Colonic mucosa (tissue), 4 donors: ENCODE measurements at regions not wholly inside any gene's neighbourhood (a gene's known extent, or its start where the extent isn't known, plus 50 kb on each side); places are given as distances from the start of the nearest gene placed in this dataset.

Source experiments
- DNase-seq: peaks from one replicate; pipeline ENCODE4 v3.0.0-alpha.2; 2020
- H3K27ac ChIP-seq: fragments of 200-600 bp; one replicate; pipeline ENCODE4 v1.8.0; 2021
- H3K27me3 ChIP-seq: fragments of 200-600 bp; one replicate; pipeline ENCODE4 v1.8.0; 2021
- H3K36me3 ChIP-seq: fragments of 200-600 bp; one replicate; pipeline ENCODE4 v1.8.0; 2021
- H3K4me1 ChIP-seq: fragments of 200-600 bp; one replicate; pipeline ENCODE4 v1.8.0; 2021; ENCODE audit warnings: mild to moderate bottlenecking
- H3K4me3 ChIP-seq: fragments of 200-600 bp; one replicate; pipeline ENCODE4 v1.8.0; 2021
- H3K9ac ChIP-seq, 2 donors: one replicate each; pipeline ENCODE4 v1.7.0; 2013; ENCODE audit warnings: control low read depth in 2 of 2, low read depth in 2 of 2, low read length in 2 of 2
- H3K9me3 ChIP-seq: fragments of 200-600 bp; one replicate; pipeline ENCODE4 v1.8.0; 2021
- intact Hi-C: fragments of 100-400 bp; cut with DNase I; formaldehyde crosslinking; loops from one replicate; pipeline ENCODE4 v1.14.1; 2022
- TF ChIP-seq, protein P1 (sequence below): fragments of 200-600 bp; IDR thresholded peaks from one replicate; pipeline ENCODE4 v1.8.0; 2022; ENCODE audit warnings: antibody characterized with exemption, mild to moderate bottlenecking
- donor health status: healthy.
- donor health status: DM: no; HTN: no; CAD: no.
- donor health status: DM: no; HTN: no; CAD: no.

DNA sequence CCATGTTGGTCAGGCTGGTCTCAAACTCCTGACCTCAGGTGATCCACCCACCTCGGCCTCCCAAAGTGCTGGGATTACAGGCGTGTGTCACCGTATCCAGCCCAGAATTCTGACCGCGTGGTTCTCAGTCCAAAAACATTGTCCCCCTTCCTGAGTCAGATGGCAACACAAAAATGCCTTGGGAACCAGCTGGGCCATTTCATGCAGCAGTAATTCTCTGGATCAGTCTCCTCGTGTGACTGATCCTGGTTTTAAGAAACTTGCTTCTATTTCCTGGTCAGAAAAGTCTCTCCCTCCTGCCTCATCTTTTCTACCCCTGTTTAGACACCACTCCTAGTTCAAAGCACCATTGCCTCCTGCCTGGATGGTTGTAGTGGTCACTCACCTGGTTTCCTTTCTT, 60.9 kb upstream of the USP29 start:
- no peak overlapping the region for H3K9ac ChIP-seq
- intact Hi-C loops: no loop called here
- H3K4me1 ChIP-seq: no peaks in the 10 kb centered on the region
- DNase-seq: no peak
- no peak overlapping the region for H3K27ac ChIP-seq
- H3K4me3 ChIP-seq: no peak overlapping the region
- H3K27me3 ChIP-seq: no peaks in the 10 kb centered on the region
- TF ChIP-seq, protein P1, sequence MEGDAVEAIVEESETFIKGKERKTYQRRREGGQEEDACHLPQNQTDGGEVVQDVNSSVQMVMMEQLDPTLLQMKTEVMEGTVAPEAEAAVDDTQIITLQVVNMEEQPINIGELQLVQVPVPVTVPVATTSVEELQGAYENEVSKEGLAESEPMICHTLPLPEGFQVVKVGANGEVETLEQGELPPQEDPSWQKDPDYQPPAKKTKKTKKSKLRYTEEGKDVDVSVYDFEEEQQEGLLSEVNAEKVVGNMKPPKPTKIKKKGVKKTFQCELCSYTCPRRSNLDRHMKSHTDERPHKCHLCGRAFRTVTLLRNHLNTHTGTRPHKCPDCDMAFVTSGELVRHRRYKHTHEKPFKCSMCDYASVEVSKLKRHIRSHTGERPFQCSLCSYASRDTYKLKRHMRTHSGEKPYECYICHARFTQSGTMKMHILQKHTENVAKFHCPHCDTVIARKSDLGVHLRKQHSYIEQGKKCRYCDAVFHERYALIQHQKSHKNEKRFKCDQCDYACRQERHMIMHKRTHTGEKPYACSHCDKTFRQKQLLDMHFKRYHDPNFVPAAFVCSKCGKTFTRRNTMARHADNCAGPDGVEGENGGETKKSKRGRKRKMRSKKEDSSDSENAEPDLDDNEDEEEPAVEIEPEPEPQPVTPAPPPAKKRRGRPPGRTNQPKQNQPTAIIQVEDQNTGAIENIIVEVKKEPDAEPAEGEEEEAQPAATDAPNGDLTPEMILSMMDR: no peak
- no peaks in the 10 kb centered on the region for H3K9me3 ChIP-seq
- no peaks in the 10 kb centered on the region for H3K36me3 ChIP-seq

GRCh38 chr19:57063070-57063469, 56.7 kb upstream of the USP29 start:
- no peaks in the 10 kb centered on the region for H3K27me3 ChIP-seq
- H3K4me1 ChIP-seq: no peaks in the 10 kb centered on the region
- intact Hi-C loops: no loop called here
- TF ChIP-seq, protein P1: no peak
- H3K36me3 ChIP-seq: no peaks in the 10 kb centered on the region
- no peak overlapping the region for H3K4me3 ChIP-seq
- no peaks in the 10 kb centered on the region for H3K9me3 ChIP-seq
- no peak overlapping the region for H3K27ac ChIP-seq
- H3K9ac ChIP-seq: no peak overlapping the region
- DNase-seq: no peak

GRCh38 chr19:57067440-57067839, 52.3 kb upstream of the USP29 start:
- Histone ChIP-seq H3K4me1 (no peaks in the 10 kb centered on the region), H3K9me3 (no peaks in the 10 kb centered on the region), H3K4me3 (no peak overlapping the region), H3K36me3 (no peaks in the 10 kb centered on the region), H3K9ac (no peak overlapping the region), H3K27me3 (no peaks in the 10 kb centered on the region), H3K27ac (no peak overlapping the region)
- TF ChIP-seq, protein P1: no peak
- no peak for DNase-seq
- intact Hi-C loops: no loop called here

GRCh38 chr19:57068311-57068710, 51.5 kb upstream of the USP29 start:
- Histone ChIP-seq H3K4me1 (no peaks in the 10 kb centered on the region), H3K4me3 (no peak overlapping the region), H3K27ac (no peak overlapping the region), H3K9me3 (no peaks in the 10 kb centered on the region), H3K36me3 (no peaks in the 10 kb centered on the region), H3K27me3 (no peaks in the 10 kb centered on the region), H3K9ac (no peak overlapping the region)
- intact Hi-C loops: no loop called here
- TF ChIP-seq, protein P1: no peak
- DNase-seq: no peak

- TF ChIP-seq, protein P1: no peak
- intact Hi-C loops: no loop called here
Observed at GRCh38 chr19:57068921-57069697, 50.7 kb upstream of the USP29 start.

More at GRCh38 chr19:57068921-57069697, 50.7 kb upstream of the USP29 start:
- Histone ChIP-seq H3K9ac (no peak overlapping the region), H3K27ac (no peak overlapping the region), H3K4me1 (no peaks in the 10 kb centered on the region), H3K9me3 (no peaks in the 10 kb centered on the region), H3K36me3 (no peaks in the 10 kb centered on the region), H3K4me3 (no peak overlapping the region), H3K27me3 (no peaks in the 10 kb centered on the region)
- DNase-seq: no peak
